ENCODE measurements at regions not wholly inside any gene's neighbourhood (a gene's known extent, or its start where the extent isn't known, plus 50 kb on each side); places are given as distances from the start of the nearest gene placed in this dataset.

DNA sequence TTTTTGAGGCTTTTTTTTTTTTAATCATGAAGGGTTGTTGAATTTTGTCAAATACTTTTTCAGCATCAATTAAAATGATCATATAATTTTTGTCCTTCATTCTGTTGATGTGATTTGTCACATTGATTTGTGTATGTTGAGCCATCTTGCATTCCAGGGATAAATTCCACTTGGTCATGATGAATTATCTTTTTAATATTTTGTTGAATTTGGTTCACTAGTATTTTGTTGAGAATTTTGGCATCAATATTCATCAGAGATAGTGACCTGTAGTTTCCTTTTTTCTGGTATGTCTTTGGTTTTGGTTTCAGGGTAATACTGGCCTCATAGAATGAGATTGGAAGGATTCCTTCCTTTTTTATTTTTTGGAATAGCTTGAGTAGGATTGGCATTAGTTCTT, 221.9 kb upstream of the ZNF217 start:
- POLR2A ChIA-PET = no interaction called here
- no peak for DNase-seq (ENCODE audit: extremely low spot score)
- CTCF ChIA-PET = no interaction called here
- no peak for TF ChIP-seq ELF4 (IDR thresholded peaks at IDR 0.05)
- TF ChIP-seq ARNT (IDR thresholded peaks at IDR 0.05) = no peak
- TF ChIP-seq CTBP1 (IDR thresholded peaks at IDR 0.05; ENCODE audit: borderline replicate concordance) = no peak
- no peak for TF ChIP-seq L3MBTL2 (conservative IDR thresholded peaks at IDR 0.05)

DNA sequence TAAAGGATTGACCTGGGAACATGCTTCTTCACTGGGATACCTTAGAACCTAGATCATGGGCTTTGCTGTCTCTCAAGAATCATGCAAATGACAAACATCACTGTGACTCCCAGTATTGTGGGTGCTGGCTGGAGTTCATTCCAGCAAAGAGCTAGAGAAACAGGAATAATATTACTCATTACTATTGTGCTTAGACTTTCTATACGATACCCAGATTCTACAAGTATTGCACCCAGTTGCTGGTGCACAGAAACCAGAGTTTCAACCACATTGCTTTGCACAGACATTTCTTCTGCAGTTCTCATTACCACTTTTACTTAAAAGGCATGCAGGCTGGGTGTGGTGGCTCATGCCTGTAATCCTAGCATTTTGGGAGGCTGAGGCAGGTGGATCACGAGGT, 220.4 kb upstream of the ZNF217 start:
- POLR2A ChIA-PET = no interaction called here
- DNase-seq (ENCODE audit: extremely low spot score) = no peak
- TF ChIP-seq ZNF384 (IDR thresholded peaks at IDR 0.05) (no peak), NFRKB (IDR thresholded peaks at IDR 0.05) (no peak), ARNT (IDR thresholded peaks at IDR 0.05) (no peak), CTBP1 (IDR thresholded peaks at IDR 0.05; ENCODE audit: borderline replicate concordance) (no peak), FOXM1 (IDR thresholded peaks at IDR 0.05; ENCODE audit: borderline replicate concordance) (no peak), LEF1 (IDR thresholded peaks at IDR 0.05; ENCODE audit: borderline replicate concordance) (no peak)
- TF ChIP-seq, protein P1, sequence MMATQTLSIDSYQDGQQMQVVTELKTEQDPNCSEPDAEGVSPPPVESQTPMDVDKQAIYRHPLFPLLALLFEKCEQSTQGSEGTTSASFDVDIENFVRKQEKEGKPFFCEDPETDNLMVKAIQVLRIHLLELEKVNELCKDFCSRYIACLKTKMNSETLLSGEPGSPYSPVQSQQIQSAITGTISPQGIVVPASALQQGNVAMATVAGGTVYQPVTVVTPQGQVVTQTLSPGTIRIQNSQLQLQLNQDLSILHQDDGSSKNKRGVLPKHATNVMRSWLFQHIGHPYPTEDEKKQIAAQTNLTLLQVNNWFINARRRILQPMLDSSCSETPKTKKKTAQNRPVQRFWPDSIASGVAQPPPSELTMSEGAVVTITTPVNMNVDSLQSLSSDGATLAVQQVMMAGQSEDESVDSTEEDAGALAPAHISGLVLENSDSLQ (IDR thresholded peaks at IDR 0.05) = no peak
- CTCF ChIA-PET = no interaction called here

DNA sequence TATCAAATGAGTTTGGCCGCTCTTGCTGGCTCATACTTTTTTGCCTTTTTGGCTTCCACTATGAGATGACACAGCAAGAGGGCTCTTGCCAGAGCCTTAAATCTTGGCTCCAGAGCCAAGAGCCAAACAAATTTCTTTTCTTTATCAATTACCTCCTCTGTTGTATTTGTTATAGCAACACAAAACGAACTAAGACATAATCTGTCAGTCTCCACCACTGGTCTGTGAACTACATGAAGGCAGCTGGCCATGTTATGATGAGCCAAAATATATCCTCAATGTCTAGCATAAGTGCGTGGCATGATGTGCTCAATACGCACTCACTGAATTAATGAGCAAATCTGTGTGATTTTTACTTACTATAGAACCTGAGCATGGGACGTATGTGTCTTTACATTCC, 220.0 kb upstream of the ZNF217 start:
- POLR2A ChIA-PET = no interaction called here
- no peak for TF ChIP-seq FOXK2 (IDR thresholded peaks at IDR 0.05)
- no peak for TF ChIP-seq ARNT (IDR thresholded peaks at IDR 0.05)
- TF ChIP-seq, protein P1 (IDR thresholded peaks at IDR 0.05) = no peak
- TF ChIP-seq BHLHE40 (IDR thresholded peaks at IDR 0.05; ENCODE audit: borderline replicate concordance) = no peak
- DNase-seq (ENCODE audit: extremely low spot score) = no peak
- CTCF ChIA-PET = no interaction called here

DNA sequence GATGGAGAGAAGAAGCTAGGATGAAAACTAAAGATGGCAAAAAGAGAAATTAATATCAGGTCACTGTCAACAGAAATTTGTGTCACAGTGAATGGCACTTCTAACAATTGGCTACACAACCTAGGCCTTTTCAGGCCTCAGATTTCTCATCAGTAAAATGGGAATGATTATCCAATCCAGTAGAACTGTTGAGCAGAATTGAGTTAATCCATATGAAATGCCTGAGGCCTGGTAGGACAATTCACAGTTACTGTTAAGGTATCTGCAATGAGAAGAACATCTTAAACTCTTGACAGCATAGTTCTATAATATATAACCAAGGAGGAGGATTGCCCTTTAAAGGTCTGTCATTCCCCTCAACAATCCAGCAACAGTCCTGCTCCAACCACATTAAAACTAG, 217.9 kb upstream of the ZNF217 start:
- DNase-seq (ENCODE audit: extremely low spot score) = no peak
- ChIA-PET CTCF (no interaction called here), POLR2A (no interaction called here)
- TF ChIP-seq FOXA1 (IDR thresholded peaks at IDR 0.05) (no peak), FOXM1 (IDR thresholded peaks at IDR 0.05; ENCODE audit: borderline replicate concordance) (no peak), FOXK2 (IDR thresholded peaks at IDR 0.05) (no peak), TARDBP (IDR thresholded peaks at IDR 0.05) (no peak), ARNT (IDR thresholded peaks at IDR 0.05) (no peak), HDGF (IDR thresholded peaks at IDR 0.05; ENCODE audit: borderline replicate concordance) (no peak), LEF1 (IDR thresholded peaks at IDR 0.05; ENCODE audit: borderline replicate concordance) (no peak), SUZ12 (IDR thresholded peaks at IDR 0.05) (no peak)
- TF ChIP-seq, protein P1 (IDR thresholded peaks at IDR 0.05) = no peak

DNA sequence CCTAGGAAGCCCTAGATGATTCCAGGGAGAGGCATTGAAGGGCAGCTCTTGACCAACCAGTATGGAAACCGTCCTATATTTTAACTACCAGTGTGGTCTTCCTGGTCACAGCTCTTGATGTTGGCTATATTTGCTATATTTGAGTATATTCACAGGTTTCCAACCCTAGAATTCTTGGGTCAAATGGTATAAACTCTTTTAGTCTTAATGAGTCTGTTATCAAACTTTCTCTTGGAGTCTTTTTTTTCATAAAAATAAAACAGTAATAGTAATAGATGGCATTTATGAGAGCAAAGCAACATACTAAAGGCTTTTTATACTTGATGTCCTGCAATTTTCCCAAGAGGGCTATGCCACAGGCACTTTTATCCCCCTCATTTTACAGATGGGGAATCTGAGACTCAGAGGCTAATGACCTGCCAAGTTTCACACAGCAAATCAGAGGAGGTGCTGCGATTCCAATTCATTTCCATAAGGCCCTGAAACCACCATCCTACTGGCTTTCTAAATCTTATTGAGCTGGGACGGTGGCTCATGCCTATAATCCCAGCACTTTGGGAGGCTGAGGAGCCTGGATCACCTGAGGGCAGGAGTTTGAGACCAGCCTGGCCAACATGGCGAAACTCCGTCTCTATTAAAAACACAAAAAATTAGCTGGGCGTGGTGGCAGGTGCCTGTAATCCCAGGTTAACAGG, 217.2 kb upstream of the ZNF217 start:
- ChIA-PET CTCF (no interaction called here), POLR2A (no interaction called here)
- DNase-seq (ENCODE audit: extremely low spot score) = no peak
- TF ChIP-seq ELF4 (IDR thresholded peaks at IDR 0.05) (no peak), ZNF384 (IDR thresholded peaks at IDR 0.05) (no peak), SP1 (IDR thresholded peaks at IDR 0.05) (no peak), FOXM1 (IDR thresholded peaks at IDR 0.05; ENCODE audit: borderline replicate concordance) (no peak), BHLHE40 (IDR thresholded peaks at IDR 0.05; ENCODE audit: borderline replicate concordance) (no peak), HDGF (IDR thresholded peaks at IDR 0.05; ENCODE audit: borderline replicate concordance) (no peak), FOXA1 (IDR thresholded peaks at IDR 0.05) (no peak), SUZ12 (IDR thresholded peaks at IDR 0.05) (no peak), L3MBTL2 (conservative IDR thresholded peaks at IDR 0.05) (no peak), CTBP1 (IDR thresholded peaks at IDR 0.05; ENCODE audit: borderline replicate concordance) (no peak), ARNT (IDR thresholded peaks at IDR 0.05) (no peak), NFRKB (IDR thresholded peaks at IDR 0.05) (no peak), TARDBP (IDR thresholded peaks at IDR 0.05) (no peak), FOXK2 (IDR thresholded peaks at IDR 0.05) (no peak), LEF1 (IDR thresholded peaks at IDR 0.05; ENCODE audit: borderline replicate concordance) (no peak)
- TF ChIP-seq, protein P1 (IDR thresholded peaks at IDR 0.05) = no peak

DNA sequence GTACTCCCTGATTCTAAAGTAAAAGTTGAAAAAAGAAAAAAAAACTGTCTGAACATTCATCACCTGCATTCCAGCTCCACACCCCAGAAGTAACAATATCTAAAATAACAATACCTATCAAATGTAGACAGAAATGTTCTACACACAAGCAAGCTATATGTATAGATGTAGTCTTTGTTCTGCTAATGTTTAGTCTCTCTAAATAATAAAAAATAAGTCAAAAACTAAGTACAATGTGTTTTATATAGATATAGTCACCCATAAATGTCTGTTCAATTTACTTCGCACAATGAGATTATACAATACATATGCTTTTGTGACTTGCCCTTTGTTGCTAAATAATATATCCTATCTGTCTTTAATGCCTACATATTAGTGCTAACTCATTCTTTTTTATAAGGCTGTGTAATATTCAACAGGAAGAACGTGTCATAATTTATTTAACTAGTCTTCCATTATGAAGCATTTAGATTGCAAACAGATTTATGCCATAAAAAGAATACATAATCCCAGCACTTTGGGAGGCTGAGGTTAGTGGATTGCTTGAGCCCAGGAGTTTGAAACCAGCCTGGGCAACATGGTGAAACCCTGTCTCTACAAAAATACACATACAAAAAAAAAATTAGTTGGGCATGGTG, 216.2 kb upstream of the ZNF217 start:
- no peak for DNase-seq (ENCODE audit: extremely low spot score)
- ChIA-PET POLR2A (no interaction called here), CTCF (no interaction called here)
- TF ChIP-seq SP1 (IDR thresholded peaks at IDR 0.05) (no peak), TARDBP (IDR thresholded peaks at IDR 0.05) (no peak)
